ENCODE measurements at regions not wholly inside any gene's neighbourhood (a gene's known extent, or its start where the extent isn't known, plus 50 kb on each side); places are given as distances from the start of the nearest gene placed in this dataset.

- peak; percentile 32 for DNase-seq (ENCODE audit: low read depth)
These were observed 497.6 kb upstream of the CD180 start for GRCh38 chr5:67693956-67694809.

GRCh38 chr5:67686746-67687145 is 490.1 kb upstream of the CD180 start:
- no peak for DNase-seq (ENCODE audit: low read depth)

- no peak for DNase-seq (ENCODE audit: low read depth)
These were observed 485.1 kb upstream of the CD180 start for GRCh38 chr5:67681703-67682102.

GRCh38 chr5:67680099-67680498 is 483.5 kb upstream of the CD180 start:
- DNase-seq (ENCODE audit: low read depth), result peak; percentile 20

- no peak for DNase-seq (ENCODE audit: low read depth)
These were observed 482.7 kb upstream of the CD180 start for GRCh38 chr5:67679184-67679841.

- DNase-seq (ENCODE audit: low read depth), result no peak
These were observed 482.0 kb upstream of the CD180 start for GRCh38 chr5:67678594-67678993.

- DNase-seq (ENCODE audit: low read depth), result no peak
These were observed 480.9 kb upstream of the CD180 start for GRCh38 chr5:67677422-67677970.

GRCh38 chr5:67676863-67677262 is 480.3 kb upstream of the CD180 start:
- no peak for DNase-seq (ENCODE audit: low read depth)

- no peak for DNase-seq (ENCODE audit: low read depth)
These were observed 477.6 kb upstream of the CD180 start for GRCh38 chr5:67674159-67674655.

GRCh38 chr5:67673618-67674017 is 477.0 kb upstream of the CD180 start:
- no peak for DNase-seq (ENCODE audit: low read depth)

- DNase-seq (ENCODE audit: low read depth), result no peak
These were observed 476.6 kb upstream of the CD180 start for GRCh38 chr5:67673180-67673579.

GRCh38 chr5:67672636-67673035 is 476.0 kb upstream of the CD180 start:
- DNase-seq (ENCODE audit: low read depth), result peak; percentile 9

GRCh38 chr5:67669916-67670315 is 473.3 kb upstream of the CD180 start:
- DNase-seq (ENCODE audit: low read depth), result no peak

- no peak for DNase-seq (ENCODE audit: low read depth)
These were observed 463.6 kb upstream of the CD180 start for GRCh38 chr5:67660149-67660548.

- no peak for DNase-seq (ENCODE audit: low read depth)
These were observed 462.7 kb upstream of the CD180 start for GRCh38 chr5:67659288-67659687.

GRCh38 chr5:67657055-67657454 is 460.5 kb upstream of the CD180 start:
- DNase-seq (ENCODE audit: low read depth), result no peak

GRCh38 chr5:67652201-67652600 is 455.6 kb upstream of the CD180 start:
- DNase-seq (ENCODE audit: low read depth), result no peak

- no peak for DNase-seq (ENCODE audit: low read depth)
These were observed 454.6 kb upstream of the CD180 start for GRCh38 chr5:67651180-67651579.

- DNase-seq (ENCODE audit: low read depth), result peak; percentile 87
These were observed 451.6 kb upstream of the CD180 start for GRCh38 chr5:67648201-67648671.

- no peak for DNase-seq (ENCODE audit: low read depth)
These were observed 451.2 kb upstream of the CD180 start for GRCh38 chr5:67647772-67648171.

- DNase-seq (ENCODE audit: low read depth), result no peak
These were observed 447.8 kb upstream of the CD180 start for GRCh38 chr5:67644221-67644920.

GRCh38 chr5:67643536-67643935 is 446.9 kb upstream of the CD180 start:
- no peak for DNase-seq (ENCODE audit: low read depth)
